ENCODE measurements at regions not wholly inside any gene's neighbourhood (a gene's known extent, or its start where the extent isn't known, plus 50 kb on each side); places are given as distances from the start of the nearest gene placed in this dataset.

DNA sequence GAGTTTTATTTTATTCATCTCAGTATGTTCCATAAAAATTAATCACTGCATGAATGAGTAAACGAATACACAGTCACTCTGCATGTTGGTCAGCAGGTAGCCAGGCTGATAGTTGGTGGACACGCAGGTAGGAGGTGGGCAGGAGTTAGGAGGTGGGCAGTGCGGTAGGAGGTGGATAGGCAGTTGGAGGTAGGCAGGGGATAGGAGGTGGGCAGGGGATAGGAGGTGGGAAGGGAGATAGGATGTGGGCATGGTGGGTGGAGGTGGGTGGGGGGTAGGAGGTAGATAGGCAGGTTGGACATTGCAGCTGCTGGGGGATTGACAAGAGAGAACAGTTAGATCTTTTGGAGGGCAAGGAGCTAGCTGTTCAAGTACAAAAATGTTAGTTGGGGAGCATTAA, 322.7 kb downstream of the PTPRU start:
- H3K79me2 ChIP-seq (ENCODE audit: insufficient read depth, low read length) = no peaks in the 10 kb centered on the region
- RAD21 ChIA-PET (ENCODE audit: low non-redundant PET in 1 of 2, low total read pairs in 2 of 2, uncharacterized antibody in 2 of 2, unreplicated experiment in 2 of 2) = no interaction called here
- intact Hi-C loops (cut with micrococcal nuclease) = no loop called here
- H3K36me3 ChIP-seq (ENCODE audit: control insufficient read depth in 1 of 2, insufficient read depth in 2 of 2, low read length in 2 of 2) = no peaks in the 10 kb centered on the region
- POLR2A ChIA-PET = no interaction called here
- no peak overlapping the region for H2AFZ ChIP-seq (ENCODE audit: low read depth, low read length, poor library complexity, severe bottlenecking)
- no peak overlapping the region for H3K9ac ChIP-seq (ENCODE audit: low read length)
- peaks cover 0 to 4% of the 10 kb centered on the region in 2 experiments; a peak in 1 of 4 replicates for H3K9me3 ChIP-seq (ENCODE audit: control insufficient read depth in 1 of 2, insufficient read depth in 1 of 2, low read depth in 1 of 2, low read length in 2 of 2)
- H4K20me1 ChIP-seq (ENCODE audit: insufficient read depth) = no peaks in the 10 kb centered on the region
- H3K4me1 ChIP-seq (ENCODE audit: control insufficient read depth in 1 of 2, insufficient read depth in 2 of 2, low read length in 2 of 2) = 0 out of 4 replicates have a peak, but pooled peaks cover 0 to 3% of the 10 kb centered on the region in 2 experiments
- H3K27ac ChIP-seq (ENCODE audit: low read depth, low read length) = no peak overlapping the region
- BruUV-seq (replicated peaks) = no TSS peak
- DNase-seq (ENCODE audit: low read depth, low spot score) (no peak), ATAC-seq (no peak)
- CTCF ChIA-PET = no interaction called here
- no peaks in the 10 kb centered on the region for H3K9me2 ChIP-seq (ENCODE audit: insufficient read depth)
- no peak overlapping the region for H3K4me3 ChIP-seq (replicated peaks in 1 of 2; ENCODE audit: low read depth in 1 of 2, low read length in 2 of 2)
- TF ChIP-seq EZH2phosphoT487 (IDR thresholded peaks at IDR 0.05; ENCODE audit: borderline replicate concordance) (no peak), SP1 (IDR thresholded peaks at IDR 0.05; ENCODE audit: low read depth) (no peak), REST (IDR thresholded peaks at IDR 0.05; ENCODE audit: low read depth) (no peak), YY1 (IDR thresholded peaks at IDR 0.05; ENCODE audit: extremely low read depth, insufficient replicate concordance, low read depth, low read length) (no peak), ZNF274 (IDR thresholded peaks at IDR 0.05; ENCODE audit: low read depth, low read length) (no peak), JUND (IDR thresholded peaks at IDR 0.05) (no peak), ELF1 (IDR thresholded peaks at IDR 0.05; ENCODE audit: borderline replicate concordance, low read depth) (no peak), FOSL1 (IDR thresholded peaks at IDR 0.05; ENCODE audit: low read depth) (no peak), RAD21 (IDR thresholded peaks at IDR 0.05; ENCODE audit: low read depth) (no peak), TCF7L2 (IDR thresholded peaks at IDR 0.05; ENCODE audit: borderline replicate concordance, extremely low read depth, insufficient read depth, insufficient read length) (no peak), SIN3A (IDR thresholded peaks at IDR 0.05; ENCODE audit: low read depth) (no peak), ATF3 (IDR thresholded peaks at IDR 0.05) (no peak), SRF (IDR thresholded peaks at IDR 0.05; ENCODE audit: low read depth) (no peak), EZH2 (IDR thresholded peaks at IDR 0.05) (no peak), CBX3 (IDR thresholded peaks at IDR 0.05; ENCODE audit: low read depth) (no peak), ZFX (IDR thresholded peaks at IDR 0.05) (no peak), CEBPB (IDR thresholded peaks at IDR 0.05; ENCODE audit: low read depth) (no peak)
- TF ChIP-seq, protein P1, sequence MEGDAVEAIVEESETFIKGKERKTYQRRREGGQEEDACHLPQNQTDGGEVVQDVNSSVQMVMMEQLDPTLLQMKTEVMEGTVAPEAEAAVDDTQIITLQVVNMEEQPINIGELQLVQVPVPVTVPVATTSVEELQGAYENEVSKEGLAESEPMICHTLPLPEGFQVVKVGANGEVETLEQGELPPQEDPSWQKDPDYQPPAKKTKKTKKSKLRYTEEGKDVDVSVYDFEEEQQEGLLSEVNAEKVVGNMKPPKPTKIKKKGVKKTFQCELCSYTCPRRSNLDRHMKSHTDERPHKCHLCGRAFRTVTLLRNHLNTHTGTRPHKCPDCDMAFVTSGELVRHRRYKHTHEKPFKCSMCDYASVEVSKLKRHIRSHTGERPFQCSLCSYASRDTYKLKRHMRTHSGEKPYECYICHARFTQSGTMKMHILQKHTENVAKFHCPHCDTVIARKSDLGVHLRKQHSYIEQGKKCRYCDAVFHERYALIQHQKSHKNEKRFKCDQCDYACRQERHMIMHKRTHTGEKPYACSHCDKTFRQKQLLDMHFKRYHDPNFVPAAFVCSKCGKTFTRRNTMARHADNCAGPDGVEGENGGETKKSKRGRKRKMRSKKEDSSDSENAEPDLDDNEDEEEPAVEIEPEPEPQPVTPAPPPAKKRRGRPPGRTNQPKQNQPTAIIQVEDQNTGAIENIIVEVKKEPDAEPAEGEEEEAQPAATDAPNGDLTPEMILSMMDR (IDR thresholded peaks at IDR 0.05 in 2 of 3, conservative IDR thresholded peaks at IDR 0.05 in 1 of 3; ENCODE audit: borderline replicate concordance in 1 of 3, insufficient read depth in 1 of 3, low read depth in 2 of 3, low read length in 2 of 3) = no peak
- TF ChIP-seq, protein P2, sequence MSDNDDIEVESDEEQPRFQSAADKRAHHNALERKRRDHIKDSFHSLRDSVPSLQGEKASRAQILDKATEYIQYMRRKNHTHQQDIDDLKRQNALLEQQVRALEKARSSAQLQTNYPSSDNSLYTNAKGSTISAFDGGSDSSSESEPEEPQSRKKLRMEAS (IDR thresholded peaks at IDR 0.05) = no peak
- no peaks in the 10 kb centered on the region for H3K27me3 ChIP-seq (ENCODE audit: insufficient read depth, low read length)
- no peak overlapping the region for H3K4me2 ChIP-seq (ENCODE audit: low read length)

Data from HCT116 (cell line).